ENCODE measurements at regions not wholly inside any gene's neighbourhood (a gene's known extent, or its start where the extent isn't known, plus 50 kb on each side); places are given as distances from the start of the nearest gene placed in this dataset.

DNA sequence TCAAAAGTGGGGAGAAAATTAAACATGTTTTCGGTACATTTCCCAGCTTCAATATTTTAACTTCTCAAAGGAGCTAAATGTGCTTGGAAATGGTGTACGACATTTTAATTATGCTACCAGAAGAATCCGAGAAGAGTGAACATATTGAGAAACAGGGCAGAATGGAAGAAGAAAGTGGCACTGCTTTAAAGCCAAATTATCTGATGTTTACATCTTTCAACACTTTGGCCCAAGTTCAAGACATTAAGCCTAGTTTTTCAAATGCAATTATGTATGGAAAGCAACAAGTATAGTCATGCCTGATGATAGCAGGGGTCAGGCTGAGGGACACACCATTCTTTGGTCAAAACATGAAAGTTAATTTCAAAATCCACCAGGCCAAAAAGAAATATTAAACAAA, 577.9 kb upstream of the ZFP42 start:
- Histone ChIP-seq H3K36me3 (ENCODE audit: control insufficient read depth in 2 of 2, insufficient read depth in 1 of 2, low read length in 2 of 2) (no peaks in the 10 kb centered on the region), H3K9me3 (ENCODE audit: control insufficient read depth, insufficient read depth, low read depth, low read length) (no peaks in the 10 kb centered on the region), H3K4me3 (ENCODE audit: low read depth, low read length) (no peak overlapping the region), H3K27ac (ENCODE audit: extremely low read depth, low read depth, low read length) (no peak overlapping the region), H3K4me1 (ENCODE audit: control insufficient read depth, insufficient read depth, low read length) (no peaks in the 10 kb centered on the region)
- ChIA-PET CTCF (no interaction called here), POLR2A (no interaction called here)
- no peak for TF ChIP-seq ZNF560 (tag by site-specific recombination; IDR thresholded peaks at IDR 0.05; ENCODE audit: borderline replicate concordance)
- no peak for TF ChIP-seq ZNF792 (tag by site-specific recombination; IDR thresholded peaks at IDR 0.05)
- TF ChIP-seq ZNF561 (tag by site-specific recombination; IDR thresholded peaks at IDR 0.05; ENCODE audit: borderline replicate concordance), result no peak
- no peak for TF ChIP-seq ELK4 (IDR thresholded peaks at IDR 0.05; ENCODE audit: borderline replicate concordance, low read depth, low read length)
- no peak for TF ChIP-seq ZNF133 (tag by site-specific recombination; IDR thresholded peaks at IDR 0.05)
- no peak for TF ChIP-seq ZNF544 (tag by site-specific recombination; IDR thresholded peaks at IDR 0.05)
- TF ChIP-seq ZNF449 (tag by site-specific recombination; IDR thresholded peaks at IDR 0.05), result no peak
- no peak for TF ChIP-seq ZNF366 (tag by site-specific recombination; conservative IDR thresholded peaks at IDR 0.05)
- no peak for TF ChIP-seq ZFP37 (tag by site-specific recombination; IDR thresholded peaks at IDR 0.05)
- no peak for TF ChIP-seq KLF10 (tag by site-specific recombination; IDR thresholded peaks at IDR 0.05)
- TF ChIP-seq, protein P1, sequence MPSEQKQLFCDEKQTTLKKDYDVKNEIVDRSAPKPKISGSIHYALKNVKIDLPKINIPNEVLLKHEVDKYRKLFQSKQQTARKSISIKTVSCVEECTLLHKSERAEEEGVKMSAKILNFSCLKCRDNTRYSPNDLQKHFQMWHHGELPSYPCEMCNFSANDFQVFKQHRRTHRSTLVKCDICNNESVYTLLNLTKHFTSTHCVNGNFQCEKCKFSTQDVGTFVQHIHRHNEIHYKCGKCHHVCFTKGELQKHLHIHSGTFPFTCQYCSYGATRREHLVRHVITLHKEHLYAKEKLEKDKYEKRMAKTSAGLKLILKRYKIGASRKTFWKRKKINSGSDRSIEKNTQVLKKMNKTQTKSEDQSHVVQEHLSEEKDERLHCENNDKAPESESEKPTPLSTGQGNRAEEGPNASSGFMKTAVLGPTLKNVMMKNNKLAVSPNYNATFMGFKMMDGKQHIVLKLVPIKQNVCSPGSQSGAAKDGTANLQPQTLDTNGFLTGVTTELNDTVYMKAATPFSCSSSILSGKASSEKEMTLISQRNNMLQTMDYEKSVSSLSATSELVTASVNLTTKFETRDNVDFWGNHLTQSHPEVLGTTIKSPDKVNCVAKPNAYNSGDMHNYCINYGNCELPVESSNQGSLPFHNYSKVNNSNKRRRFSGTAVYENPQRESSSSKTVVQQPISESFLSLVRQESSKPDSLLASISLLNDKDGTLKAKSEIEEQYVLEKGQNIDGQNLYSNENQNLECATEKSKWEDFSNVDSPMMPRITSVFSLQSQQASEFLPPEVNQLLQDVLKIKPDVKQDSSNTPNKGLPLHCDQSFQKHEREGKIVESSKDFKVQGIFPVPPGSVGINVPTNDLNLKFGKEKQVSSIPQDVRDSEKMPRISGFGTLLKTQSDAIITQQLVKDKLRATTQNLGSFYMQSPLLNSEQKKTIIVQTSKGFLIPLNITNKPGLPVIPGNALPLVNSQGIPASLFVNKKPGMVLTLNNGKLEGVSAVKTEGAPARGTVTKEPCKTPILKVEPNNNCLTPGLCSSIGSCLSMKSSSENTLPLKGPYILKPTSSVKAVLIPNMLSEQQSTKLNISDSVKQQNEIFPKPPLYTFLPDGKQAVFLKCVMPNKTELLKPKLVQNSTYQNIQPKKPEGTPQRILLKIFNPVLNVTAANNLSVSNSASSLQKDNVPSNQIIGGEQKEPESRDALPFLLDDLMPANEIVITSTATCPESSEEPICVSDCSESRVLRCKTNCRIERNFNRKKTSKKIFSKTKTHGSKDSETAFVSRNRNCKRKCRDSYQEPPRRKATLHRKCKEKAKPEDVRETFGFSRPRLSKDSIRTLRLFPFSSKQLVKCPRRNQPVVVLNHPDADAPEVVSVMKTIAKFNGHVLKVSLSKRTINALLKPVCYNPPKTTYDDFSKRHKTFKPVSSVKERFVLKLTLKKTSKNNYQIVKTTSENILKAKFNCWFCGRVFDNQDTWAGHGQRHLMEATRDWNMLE (tag by site-specific recombination; conservative IDR thresholded peaks at IDR 0.05; ENCODE audit: low read depth), result no peak
- no peak for TF ChIP-seq ZNF169 (tag by site-specific recombination; IDR thresholded peaks at IDR 0.05)
- no peak for TF ChIP-seq ZSCAN5A (tag by site-specific recombination; IDR thresholded peaks at IDR 0.05)
- TF ChIP-seq ZBTB17 (tag by site-specific recombination; IDR thresholded peaks at IDR 0.05), result no peak
- no peak for TF ChIP-seq KLF16 (tag by site-specific recombination; IDR thresholded peaks at IDR 0.05)
- no peak for TF ChIP-seq ZNF266 (tag by site-specific recombination; IDR thresholded peaks at IDR 0.05; ENCODE audit: low read depth)
- TF ChIP-seq ZNF768 (tag by site-specific recombination; IDR thresholded peaks at IDR 0.05), result no peak
- no peak for TF ChIP-seq ZNF202 (tag by site-specific recombination; IDR thresholded peaks at IDR 0.05; ENCODE audit: borderline replicate concordance)
- TF ChIP-seq ZNF785 (tag by site-specific recombination; IDR thresholded peaks at IDR 0.05), result no peak

Measured in HEK293 (cell line).